Fibroblast of peridontal ligament (primary cell): ENCODE measurements at regions not wholly inside any gene's neighbourhood (a gene's known extent, or its start where the extent isn't known, plus 50 kb on each side); places are given as distances from the start of the nearest gene placed in this dataset.
"Not testable (repeated sequence)": the region's sequence is repeated elsewhere in the genome, so short reads cannot be mapped to it uniquely, and the experiment has no call there.

ENCODE experiments used
- DNase-seq: peaks from one replicate; pipeline ENCODE4 v3.0.0-alpha.2; 2010; ENCODE audit errors: extremely low read depth

DNA sequence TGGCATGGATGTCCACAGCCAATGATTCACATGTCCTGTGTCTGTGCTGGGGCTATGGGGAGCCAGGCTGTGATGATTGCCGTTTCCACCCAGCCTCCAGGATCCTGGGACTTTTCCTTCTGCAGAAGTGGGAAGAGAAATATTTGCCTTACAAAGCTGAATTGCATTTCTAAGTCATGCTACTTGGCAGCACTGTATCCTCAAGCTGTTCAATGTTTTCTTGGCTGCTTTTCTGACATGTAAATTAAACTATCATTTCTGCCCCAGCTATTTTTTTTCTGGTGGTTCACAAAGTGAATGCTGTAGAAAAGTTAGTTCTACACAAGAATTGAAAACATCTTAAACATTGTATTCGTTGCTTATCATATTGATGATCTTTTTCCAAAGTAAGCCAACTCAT, 51.9 kb upstream of the TCERG1L start:
- DNase-seq, result no peak

- DNase-seq, result no peak
These were observed 60.0 kb upstream of the TCERG1L start for GRCh38 chr10:131371571-131371970.

GRCh38 chr10:131381576-131381975, 70.1 kb upstream of the TCERG1L start:
- DNase-seq, result no peak

- DNase-seq, result not testable (repeated sequence)
These were observed 73.8 kb upstream of the TCERG1L start for GRCh38 chr10:131385161-131385872.

DNA sequence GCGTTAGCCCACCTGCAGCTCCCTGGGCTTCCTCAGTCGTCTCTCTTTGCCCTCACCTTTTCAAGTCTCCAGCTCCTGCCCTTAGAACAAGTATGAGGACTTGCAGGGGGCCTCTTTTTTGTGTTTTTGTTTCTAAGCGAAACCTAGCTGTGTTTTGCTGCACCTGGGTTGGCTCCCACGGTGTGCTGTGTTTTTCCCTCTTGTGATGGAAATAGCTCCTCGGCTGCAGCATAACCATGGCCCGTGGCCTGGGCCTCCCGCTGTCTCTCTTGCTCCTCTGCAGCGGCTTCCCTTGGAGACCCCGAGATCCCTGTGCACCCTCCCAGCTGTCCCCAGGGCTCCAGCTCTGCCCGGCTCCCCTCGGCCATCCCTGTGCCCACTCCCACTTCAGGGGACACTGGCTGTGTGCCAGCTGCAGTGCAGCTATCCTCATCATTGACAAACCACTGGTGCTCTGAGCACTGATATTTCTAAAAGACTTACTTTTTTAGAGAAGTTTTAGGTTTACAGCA, 75.6 kb upstream of the TCERG1L start:
- no peak for DNase-seq

GRCh38 chr10:131391936-131392335, 80.4 kb upstream of the TCERG1L start:
- no peak for DNase-seq

- no peak for DNase-seq
These were observed 84.9 kb upstream of the TCERG1L start for GRCh38 chr10:131396121-131397050.

- DNase-seq, result no peak
These were observed 86.6 kb upstream of the TCERG1L start for GRCh38 chr10:131398166-131398565.

GRCh38 chr10:131399981-131400380, 88.5 kb upstream of the TCERG1L start:
- no peak for DNase-seq

DNA sequence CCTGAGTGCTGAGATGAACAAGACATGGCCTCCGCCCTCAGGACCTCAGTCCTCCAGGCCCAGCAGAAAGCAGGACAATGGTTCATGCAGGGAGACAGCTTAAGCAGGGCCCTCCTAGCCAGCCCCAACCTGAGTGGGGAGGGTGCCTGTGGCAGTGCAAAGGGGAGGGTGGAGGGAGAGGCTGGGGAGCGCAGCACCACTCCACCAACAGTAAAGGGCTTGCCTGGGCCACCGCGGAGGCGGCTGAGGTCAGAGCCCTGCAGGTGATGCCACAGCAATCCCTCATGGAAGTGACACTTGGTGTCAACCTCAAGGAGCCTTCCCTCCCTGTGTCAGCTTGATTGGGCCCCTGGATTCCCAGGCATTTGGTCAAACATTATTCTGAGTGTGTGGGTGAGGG, 89.0 kb upstream of the TCERG1L start:
- DNase-seq, result no peak

- DNase-seq, result no peak
These were observed 91.5 kb upstream of the TCERG1L start for GRCh38 chr10:131402771-131403650.

- DNase-seq, result no peak
These were observed 92.4 kb upstream of the TCERG1L start for GRCh38 chr10:131403936-131404335.

DNA sequence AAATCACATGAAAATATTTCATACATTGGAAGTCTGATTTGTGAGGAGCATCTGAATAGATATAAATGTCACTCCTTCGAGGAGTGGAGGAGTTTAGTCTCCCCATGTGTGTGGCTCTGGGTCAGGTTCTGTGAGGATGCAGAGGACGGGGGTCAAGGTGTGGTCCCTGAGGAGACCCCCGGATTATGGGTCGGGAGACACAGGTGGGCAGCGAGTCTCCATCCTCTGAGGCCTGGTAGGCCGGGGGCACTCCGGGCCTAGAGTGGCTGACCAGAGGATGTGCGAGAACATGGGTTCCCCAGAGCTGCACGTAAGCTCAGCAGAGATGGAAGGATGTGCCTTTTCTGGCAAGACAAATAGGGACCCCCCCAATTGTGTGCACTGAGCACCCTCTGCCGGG, 93.4 kb upstream of the TCERG1L start:
- DNase-seq, result no peak

GRCh38 chr10:131406676-131407392, 95.3 kb upstream of the TCERG1L start:
- no peak for DNase-seq

GRCh38 chr10:131418681-131419080, 107.2 kb upstream of the TCERG1L start:
- no peak for DNase-seq

- DNase-seq, result no peak
These were observed 108.3 kb upstream of the TCERG1L start for GRCh38 chr10:131419797-131420196.

DNA sequence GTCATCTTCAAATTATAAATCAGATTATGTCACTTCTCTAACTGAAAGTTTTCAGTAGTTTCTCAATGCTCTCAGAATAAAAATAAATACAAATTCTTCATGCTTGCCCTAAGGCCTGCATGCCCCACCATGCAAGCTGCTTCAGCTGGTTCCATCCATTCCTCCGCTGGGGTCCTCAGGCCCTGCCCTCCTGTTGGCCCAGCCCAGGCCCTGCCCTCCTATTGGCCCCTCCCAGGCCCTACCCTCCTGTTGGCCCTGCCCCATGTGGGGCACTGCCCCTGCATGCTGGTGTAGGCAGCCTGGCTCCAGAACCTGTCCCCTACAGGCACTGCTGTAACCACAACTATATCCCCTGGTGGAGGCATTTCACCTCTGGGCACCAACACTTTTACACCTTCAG, 109.3 kb upstream of the TCERG1L start:
- no peak for DNase-seq

DNA sequence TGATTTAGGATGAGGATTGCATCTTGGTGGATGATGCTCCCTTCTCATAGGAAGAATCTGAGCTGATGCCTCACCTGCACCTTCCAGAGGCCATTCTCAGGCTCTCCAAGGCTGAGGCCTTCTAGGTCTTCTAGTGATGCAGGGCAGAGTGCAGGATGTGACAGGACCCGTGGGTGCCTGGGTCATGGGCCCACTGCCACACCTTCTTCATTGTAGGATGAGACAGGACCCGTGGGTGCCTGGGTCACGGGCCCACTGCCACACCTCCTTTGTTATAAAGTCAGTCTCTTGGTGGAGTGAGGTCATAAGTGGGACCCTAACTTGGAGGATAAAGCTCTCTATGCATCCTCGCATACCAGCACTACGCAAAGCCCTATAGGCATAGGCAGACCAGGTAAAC, 109.9 kb upstream of the TCERG1L start:
- DNase-seq, result no peak

- no peak for DNase-seq
These were observed 111.2 kb upstream of the TCERG1L start for GRCh38 chr10:131422731-131423130.

DNA sequence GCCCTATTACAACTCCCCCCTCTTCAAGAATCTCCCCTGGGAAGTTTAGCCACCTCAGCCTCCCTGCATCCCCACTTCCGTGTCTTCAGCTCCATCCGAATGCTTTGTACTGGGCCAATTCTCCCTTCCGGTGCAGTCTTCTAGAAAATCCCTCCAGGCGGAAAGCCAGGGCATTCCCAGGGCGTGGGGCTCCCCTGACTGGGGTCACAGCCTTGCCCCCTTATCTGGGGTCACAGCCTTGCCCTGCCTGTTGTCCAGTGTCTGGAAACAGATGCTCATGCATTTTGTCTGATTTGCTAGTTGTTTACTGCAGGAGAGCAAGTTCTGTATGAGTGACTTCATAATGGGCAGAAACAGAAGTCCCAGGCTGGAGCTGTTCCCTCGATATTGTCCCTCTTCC, 112.5 kb upstream of the TCERG1L start:
- DNase-seq, result no peak

- no peak for DNase-seq
These were observed 113.4 kb upstream of the TCERG1L start for GRCh38 chr10:131424836-131425491.
